Neural progenitor cell (in vitro differentiated cells): ENCODE measurements at regions not wholly inside any gene's neighbourhood (a gene's known extent, or its start where the extent isn't known, plus 50 kb on each side); places are given as distances from the start of the nearest gene placed in this dataset.

Experiments used
- CTCF ChIP-seq: fragments of 200-600 bp; sonication (generic); IDR thresholded peaks from 2 replicates; pipeline ENCODE4 v1.5.1; 2017; ENCODE audit warnings: antibody characterized with exemption, mild to moderate bottlenecking
- EZH2 ChIP-seq: fragments of 200-600 bp; sonication (generic); IDR thresholded peaks from 2 replicates; pipeline ENCODE4 v1.6.1; 2017; ENCODE audit warnings: antibody characterized with exemption, mild to moderate bottlenecking, moderate library complexity
- EZH2phosphoT487 ChIP-seq: fragments of 200-600 bp; sonication (generic); IDR thresholded peaks from 2 replicates; pipeline ENCODE4 v1.6.1; 2017; ENCODE audit warnings: antibody characterized with exemption

GRCh38 chr1:219991919-219992318, 54.4 kb downstream of the EPRS1 start:
- TF ChIP-seq CTCF, result no peak
- no peak for TF ChIP-seq EZH2phosphoT487
- no peak for TF ChIP-seq EZH2
